ENCODE measurements at regions not wholly inside any gene's neighbourhood (a gene's known extent, or its start where the extent isn't known, plus 50 kb on each side); places are given as distances from the start of the nearest gene placed in this dataset.

DNA sequence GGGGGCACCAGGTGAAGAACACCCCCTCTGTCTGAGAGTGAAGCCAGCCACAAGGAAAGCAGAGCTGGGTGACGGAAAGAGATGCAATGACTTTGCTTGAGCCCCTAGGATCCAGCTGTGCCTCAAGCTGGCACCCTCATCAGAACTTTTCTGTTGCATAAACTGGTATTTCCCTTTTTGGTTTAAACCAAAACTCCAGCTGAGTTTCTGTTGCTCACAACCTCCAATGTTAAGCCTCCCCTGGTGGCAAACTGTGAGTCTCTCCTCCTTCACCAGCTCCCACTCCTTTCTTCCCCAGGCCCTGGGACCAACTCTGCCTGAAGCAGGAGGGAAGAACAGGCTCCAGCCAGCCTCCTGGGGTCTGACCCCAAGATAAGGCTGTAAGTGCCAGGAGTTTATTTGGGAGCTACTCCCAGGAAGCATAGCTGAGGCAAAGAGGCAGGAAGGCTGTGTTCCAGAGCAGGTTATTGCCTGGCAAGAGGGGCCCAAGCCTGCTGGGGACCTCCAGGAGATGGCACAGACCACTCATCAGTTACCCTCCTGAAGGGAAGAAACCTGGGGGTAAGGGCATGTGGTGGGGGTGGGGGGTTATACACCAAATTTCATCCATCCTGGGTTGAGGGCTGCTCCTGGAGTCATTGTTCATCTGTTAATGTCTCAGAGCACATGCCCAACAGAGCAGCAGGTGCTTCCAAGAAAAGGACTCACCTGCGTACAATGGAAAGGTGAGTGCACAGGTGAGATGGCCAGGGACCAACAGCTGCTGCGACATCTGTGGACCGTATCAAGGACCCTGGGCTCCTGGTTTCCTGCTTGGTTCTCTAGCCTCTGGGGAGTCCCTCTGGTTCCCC, 73.3 kb upstream of the NANOS1 start:
- TF ChIP-seq, protein P1, sequence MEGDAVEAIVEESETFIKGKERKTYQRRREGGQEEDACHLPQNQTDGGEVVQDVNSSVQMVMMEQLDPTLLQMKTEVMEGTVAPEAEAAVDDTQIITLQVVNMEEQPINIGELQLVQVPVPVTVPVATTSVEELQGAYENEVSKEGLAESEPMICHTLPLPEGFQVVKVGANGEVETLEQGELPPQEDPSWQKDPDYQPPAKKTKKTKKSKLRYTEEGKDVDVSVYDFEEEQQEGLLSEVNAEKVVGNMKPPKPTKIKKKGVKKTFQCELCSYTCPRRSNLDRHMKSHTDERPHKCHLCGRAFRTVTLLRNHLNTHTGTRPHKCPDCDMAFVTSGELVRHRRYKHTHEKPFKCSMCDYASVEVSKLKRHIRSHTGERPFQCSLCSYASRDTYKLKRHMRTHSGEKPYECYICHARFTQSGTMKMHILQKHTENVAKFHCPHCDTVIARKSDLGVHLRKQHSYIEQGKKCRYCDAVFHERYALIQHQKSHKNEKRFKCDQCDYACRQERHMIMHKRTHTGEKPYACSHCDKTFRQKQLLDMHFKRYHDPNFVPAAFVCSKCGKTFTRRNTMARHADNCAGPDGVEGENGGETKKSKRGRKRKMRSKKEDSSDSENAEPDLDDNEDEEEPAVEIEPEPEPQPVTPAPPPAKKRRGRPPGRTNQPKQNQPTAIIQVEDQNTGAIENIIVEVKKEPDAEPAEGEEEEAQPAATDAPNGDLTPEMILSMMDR (IDR thresholded peaks at IDR 0.05; ENCODE audit: insufficient read depth, low read length) = no peak
- TF ChIP-seq, protein P2, sequence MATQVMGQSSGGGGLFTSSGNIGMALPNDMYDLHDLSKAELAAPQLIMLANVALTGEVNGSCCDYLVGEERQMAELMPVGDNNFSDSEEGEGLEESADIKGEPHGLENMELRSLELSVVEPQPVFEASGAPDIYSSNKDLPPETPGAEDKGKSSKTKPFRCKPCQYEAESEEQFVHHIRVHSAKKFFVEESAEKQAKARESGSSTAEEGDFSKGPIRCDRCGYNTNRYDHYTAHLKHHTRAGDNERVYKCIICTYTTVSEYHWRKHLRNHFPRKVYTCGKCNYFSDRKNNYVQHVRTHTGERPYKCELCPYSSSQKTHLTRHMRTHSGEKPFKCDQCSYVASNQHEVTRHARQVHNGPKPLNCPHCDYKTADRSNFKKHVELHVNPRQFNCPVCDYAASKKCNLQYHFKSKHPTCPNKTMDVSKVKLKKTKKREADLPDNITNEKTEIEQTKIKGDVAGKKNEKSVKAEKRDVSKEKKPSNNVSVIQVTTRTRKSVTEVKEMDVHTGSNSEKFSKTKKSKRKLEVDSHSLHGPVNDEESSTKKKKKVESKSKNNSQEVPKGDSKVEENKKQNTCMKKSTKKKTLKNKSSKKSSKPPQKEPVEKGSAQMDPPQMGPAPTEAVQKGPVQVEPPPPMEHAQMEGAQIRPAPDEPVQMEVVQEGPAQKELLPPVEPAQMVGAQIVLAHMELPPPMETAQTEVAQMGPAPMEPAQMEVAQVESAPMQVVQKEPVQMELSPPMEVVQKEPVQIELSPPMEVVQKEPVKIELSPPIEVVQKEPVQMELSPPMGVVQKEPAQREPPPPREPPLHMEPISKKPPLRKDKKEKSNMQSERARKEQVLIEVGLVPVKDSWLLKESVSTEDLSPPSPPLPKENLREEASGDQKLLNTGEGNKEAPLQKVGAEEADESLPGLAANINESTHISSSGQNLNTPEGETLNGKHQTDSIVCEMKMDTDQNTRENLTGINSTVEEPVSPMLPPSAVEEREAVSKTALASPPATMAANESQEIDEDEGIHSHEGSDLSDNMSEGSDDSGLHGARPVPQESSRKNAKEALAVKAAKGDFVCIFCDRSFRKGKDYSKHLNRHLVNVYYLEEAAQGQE (IDR thresholded peaks at IDR 0.05; ENCODE audit: insufficient replicate concordance, low read depth) = no peak
- TF ChIP-seq GABPA (IDR thresholded peaks at IDR 0.05; ENCODE audit: low read depth) = no peak
- no peak for TF ChIP-seq POLR2AphosphoS5 (IDR thresholded peaks at IDR 0.05; ENCODE audit: low read depth)
- no peak for TF ChIP-seq SPI1 (IDR thresholded peaks at IDR 0.05; ENCODE audit: borderline replicate concordance, low read depth)
